PFSK-1 (cell line): ENCODE measurements at regions not wholly inside any gene's neighbourhood (a gene's known extent, or its start where the extent isn't known, plus 50 kb on each side); places are given as distances from the start of the nearest gene placed in this dataset.

Source experiments
- POLR2AphosphoS5 ChIP-seq: IDR thresholded peaks from 2 replicates; pipeline ENCODE4 v1.6.1; 2012; ENCODE audit warnings: low read depth, mild to moderate bottlenecking, control low read depth, low read length, moderate library complexity
- SIN3A ChIP-seq: IDR thresholded peaks from 2 replicates; pipeline ENCODE4 v1.6.1; 2012; ENCODE audit warnings: mild to moderate bottlenecking, low read length, moderate library complexity, borderline replicate concordance; ENCODE audit not compliant: insufficient read depth

- no peak for TF ChIP-seq SIN3A
- TF ChIP-seq POLR2AphosphoS5, result no peak
Observed at GRCh38 chr6:18976091-18976490, 588.9 kb downstream of the RNF144B start.
